ENCODE measurements at regions not wholly inside any gene's neighbourhood (a gene's known extent, or its start where the extent isn't known, plus 50 kb on each side); places are given as distances from the start of the nearest gene placed in this dataset.

GRCh38 chr6:50180646-50181045 is 130.9 kb upstream of the DEFB112 start:
- no peak overlapping the region for H3K27ac ChIP-seq
- intact Hi-C loops (cut with DNase I) = no loop called here
- DNase-seq = no peak

GRCh38 chr6:50185006-50185405 is 135.3 kb upstream of the DEFB112 start:
- Histone ChIP-seq H3K27ac (no peak overlapping the region), H3K27me3 (no peaks in the 10 kb centered on the region), H3K9me3 (no peaks in the 10 kb centered on the region), H3K4me1 (no peaks in the 10 kb centered on the region), H3K36me3 (no peaks in the 10 kb centered on the region), H3K4me3 (no peak overlapping the region)
- DNase-seq = no peak
- intact Hi-C loops (cut with DNase I) = no loop called here
- WGBS, 2 donors = 32 to 40% methylated on average over 3 of the region's 3 CpGs
- TF ChIP-seq, protein P1, sequence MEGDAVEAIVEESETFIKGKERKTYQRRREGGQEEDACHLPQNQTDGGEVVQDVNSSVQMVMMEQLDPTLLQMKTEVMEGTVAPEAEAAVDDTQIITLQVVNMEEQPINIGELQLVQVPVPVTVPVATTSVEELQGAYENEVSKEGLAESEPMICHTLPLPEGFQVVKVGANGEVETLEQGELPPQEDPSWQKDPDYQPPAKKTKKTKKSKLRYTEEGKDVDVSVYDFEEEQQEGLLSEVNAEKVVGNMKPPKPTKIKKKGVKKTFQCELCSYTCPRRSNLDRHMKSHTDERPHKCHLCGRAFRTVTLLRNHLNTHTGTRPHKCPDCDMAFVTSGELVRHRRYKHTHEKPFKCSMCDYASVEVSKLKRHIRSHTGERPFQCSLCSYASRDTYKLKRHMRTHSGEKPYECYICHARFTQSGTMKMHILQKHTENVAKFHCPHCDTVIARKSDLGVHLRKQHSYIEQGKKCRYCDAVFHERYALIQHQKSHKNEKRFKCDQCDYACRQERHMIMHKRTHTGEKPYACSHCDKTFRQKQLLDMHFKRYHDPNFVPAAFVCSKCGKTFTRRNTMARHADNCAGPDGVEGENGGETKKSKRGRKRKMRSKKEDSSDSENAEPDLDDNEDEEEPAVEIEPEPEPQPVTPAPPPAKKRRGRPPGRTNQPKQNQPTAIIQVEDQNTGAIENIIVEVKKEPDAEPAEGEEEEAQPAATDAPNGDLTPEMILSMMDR (IDR thresholded peaks at IDR 0.05) = no peak
- no peak for TF ChIP-seq POLR2A (IDR thresholded peaks at IDR 0.05)

More at GRCh38 chr6:50180646-50181045, 130.9 kb upstream of the DEFB112 start:
- TF ChIP-seq, protein P1 (IDR thresholded peaks at IDR 0.05) = no peak
- TF ChIP-seq POLR2A (IDR thresholded peaks at IDR 0.05) = no peak
- no peak overlapping the region for H3K4me3 ChIP-seq
- no peaks in the 10 kb centered on the region for H3K27me3 ChIP-seq
- H3K9me3 ChIP-seq = no peaks in the 10 kb centered on the region
- H3K4me1 ChIP-seq = no peaks in the 10 kb centered on the region
- 76 to 88% methylated on average over 1 of the region's 1 CpG for WGBS, 2 donors
- H3K36me3 ChIP-seq = no peaks in the 10 kb centered on the region

DNA sequence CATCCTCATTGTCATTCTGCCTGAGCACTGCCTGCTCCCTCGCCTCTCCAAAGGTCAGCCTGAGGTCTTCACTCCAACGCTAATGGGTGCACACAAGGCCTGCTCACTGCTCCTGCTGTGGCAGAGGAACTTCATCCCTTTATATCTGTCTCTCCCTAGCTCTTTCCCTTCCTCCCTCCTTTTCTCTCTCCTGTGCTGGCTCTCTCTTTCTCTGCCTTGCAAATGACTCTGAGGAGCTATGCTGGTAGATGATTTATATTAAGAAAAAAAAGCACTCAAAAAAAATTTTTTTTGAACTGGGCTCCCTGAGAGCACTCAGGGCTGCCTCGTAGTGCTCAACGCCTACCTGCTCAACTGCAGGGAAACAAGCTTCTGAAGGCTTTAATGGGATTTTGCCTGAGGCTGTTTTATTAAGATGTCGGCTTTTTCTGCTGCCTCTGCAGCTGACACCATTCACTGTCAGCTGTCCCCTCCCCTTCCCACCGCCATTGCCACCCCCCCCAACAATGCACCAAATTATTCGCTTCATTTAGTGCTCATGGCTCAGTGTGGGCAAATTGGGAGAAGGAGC is 137.7 kb upstream of the DEFB112 start:
- DNase-seq = no peak
- 47 to 50% methylated on average over 7 of the region's 7 CpGs for WGBS, 2 donors

DNA sequence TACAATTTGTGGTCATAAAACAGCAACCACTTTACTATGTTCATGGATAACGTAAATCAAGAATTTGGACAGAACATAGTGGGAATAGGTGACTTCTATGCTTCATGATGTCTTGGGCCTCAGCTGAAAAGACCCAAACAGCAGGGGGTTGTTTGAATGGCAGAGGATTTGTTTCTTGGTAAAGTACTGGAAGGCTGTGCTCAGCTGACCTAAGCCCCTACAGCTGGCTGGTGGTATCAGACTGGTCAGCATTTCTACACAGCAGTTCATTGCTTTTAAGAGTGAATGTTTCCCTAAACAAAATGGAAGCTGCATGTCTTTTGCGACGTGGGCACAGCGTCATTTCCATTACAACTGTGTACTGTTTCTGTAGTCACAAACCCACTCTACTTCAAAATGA is 148.5 kb upstream of the DEFB112 start:
- Histone ChIP-seq H3K36me3 (no peaks in the 10 kb centered on the region), H3K27me3 (no peaks in the 10 kb centered on the region), H3K9me3 (no peaks in the 10 kb centered on the region), H3K4me3 (no peak overlapping the region), H3K27ac (no peak overlapping the region), H3K4me1 (no peaks in the 10 kb centered on the region)
- TF ChIP-seq, protein P1 (IDR thresholded peaks at IDR 0.05) = no peak
- 85 to 90% methylated on average over 4 of the region's 4 CpGs for WGBS, 2 donors
- DNase-seq = no peak
- intact Hi-C loops (cut with DNase I) = no loop called here

More for the DNA sequence above, 137.7 kb upstream of the DEFB112 start:
- Histone ChIP-seq H3K36me3 (no peaks in the 10 kb centered on the region), H3K4me3 (no peak overlapping the region), H3K4me1 (no peaks in the 10 kb centered on the region), H3K27me3 (no peaks in the 10 kb centered on the region), H3K9me3 (no peaks in the 10 kb centered on the region), H3K27ac (no peak overlapping the region)
- no peak for TF ChIP-seq POLR2A (IDR thresholded peaks at IDR 0.05)
- TF ChIP-seq, protein P1 (IDR thresholded peaks at IDR 0.05) = no peak
- intact Hi-C loops (cut with DNase I) = no loop called here

DNA sequence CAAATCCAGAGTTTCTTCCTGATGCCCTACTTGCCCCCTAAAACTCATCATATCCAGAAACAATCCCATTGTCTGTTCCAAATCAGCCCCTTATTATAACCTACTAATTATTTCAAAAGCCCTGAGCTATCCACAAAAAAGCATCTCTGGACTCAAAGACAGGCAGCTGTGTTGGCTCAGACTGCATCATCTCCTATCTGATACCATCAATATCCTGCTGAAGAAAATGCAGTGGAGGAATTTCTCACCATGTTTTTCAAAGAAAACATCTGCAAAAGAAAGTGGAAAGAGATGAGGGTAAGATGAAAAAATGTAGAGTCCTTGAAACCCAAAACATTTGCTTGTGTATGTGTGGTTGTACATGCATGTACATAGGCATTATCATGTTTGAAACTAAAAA is 153.0 kb upstream of the DEFB112 start:
- intact Hi-C loops (cut with DNase I) = no loop called here
- no peak overlapping the region for H3K27ac ChIP-seq
- no peaks in the 10 kb centered on the region for H3K27me3 ChIP-seq
- DNase-seq = no peak
- H3K36me3 ChIP-seq = no peaks in the 10 kb centered on the region
- H3K4me1 ChIP-seq = no peaks in the 10 kb centered on the region
- H3K9me3 ChIP-seq = no peaks in the 10 kb centered on the region
- H3K4me3 ChIP-seq = no peak overlapping the region
- TF ChIP-seq, protein P1 (IDR thresholded peaks at IDR 0.05) = no peak
- no peak for TF ChIP-seq POLR2A (IDR thresholded peaks at IDR 0.05)

All from esophagus squamous epithelium (tissue), 5 donors.